ENCODE measurements at regions not wholly inside any gene's neighbourhood (a gene's known extent, or its start where the extent isn't known, plus 50 kb on each side); places are given as distances from the start of the nearest gene placed in this dataset.

- Histone ChIP-seq H3K9me3 (ENCODE audit: control insufficient read depth, insufficient read depth, low read depth, low read length) (no peaks in the 10 kb centered on the region), H3K4me3 (ENCODE audit: low read depth in 2 of 2, low read length in 2 of 2) (no peak overlapping the region), H3K27me3 (ENCODE audit: control insufficient read depth, insufficient read depth, low read length) (no peaks in the 10 kb centered on the region), H3K36me3 (ENCODE audit: control insufficient read depth, insufficient read depth, low read length) (no peaks in the 10 kb centered on the region), H3K4me1 (ENCODE audit: control insufficient read depth, insufficient read depth, low read length) (no peaks in the 10 kb centered on the region), H3K27ac (ENCODE audit: low read length) (no peak overlapping the region)
- ATAC-seq, result no peak
- ChIA-PET CTCF (no interaction called here), POLR2A (no interaction called here)
- in situ Hi-C loops (cut with HindIII; ENCODE audit: low pct_unique_long_range_greater_than_20kb, low sequenced_read_pairs) (no loop called here), intact Hi-C loops (cut with micrococcal nuclease; ENCODE audit: unreplicated experiment) (no loop called here)
- no peak for DNase-seq (ENCODE audit: low read depth, low spot score)
- TF ChIP-seq POLR2AphosphoS5 (IDR thresholded peaks at IDR 0.05; ENCODE audit: low read depth, low read length), result no peak
- TF ChIP-seq SIN3A (IDR thresholded peaks at IDR 0.05; ENCODE audit: borderline replicate concordance, insufficient read depth, low read depth, low read length), result no peak
- TF ChIP-seq REST (IDR thresholded peaks at IDR 0.05; ENCODE audit: insufficient read depth in 1 of 2, low read depth in 2 of 2, low read length in 1 of 2), result no peak
- no peak for TF ChIP-seq TCF7L2 (IDR thresholded peaks at IDR 0.05; ENCODE audit: low read depth, low read length)
- no peak for TF ChIP-seq CTCF (IDR thresholded peaks at IDR 0.05)
- no TSS peak for BruUV-seq (replicated peaks)
These were observed 216.3 kb upstream of the MTNR1B start for GRCh38 chr11:92753161-92753560.

DNA sequence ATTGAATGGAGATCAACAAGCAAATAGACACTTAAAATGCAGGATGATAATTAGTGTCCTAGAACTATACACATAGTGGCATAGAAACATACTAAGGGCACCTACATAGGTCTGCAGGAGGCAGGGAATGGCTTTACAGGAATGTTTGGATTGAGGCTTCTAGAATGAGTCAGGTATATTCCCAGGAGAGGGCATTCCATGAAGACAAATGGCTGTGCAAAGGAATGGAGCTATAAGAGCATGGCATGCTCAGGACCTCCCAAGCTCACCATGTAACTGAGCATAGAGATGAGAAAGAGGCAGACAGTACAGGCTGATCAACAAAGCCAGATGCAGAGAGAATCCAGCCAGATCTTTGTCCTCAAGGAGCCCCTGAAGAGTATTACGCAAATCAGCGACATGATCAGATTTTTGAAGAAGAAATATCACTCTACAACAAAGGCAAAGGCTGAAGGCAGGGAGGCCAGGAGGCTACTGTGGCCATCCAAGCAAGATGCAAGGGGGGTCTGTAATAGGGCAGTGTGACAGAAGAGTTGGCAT lies 211.1 kb upstream of the MTNR1B start:
- intact Hi-C loops (cut with micrococcal nuclease; ENCODE audit: unreplicated experiment), result no loop called here
- Histone ChIP-seq H3K27me3 (ENCODE audit: control insufficient read depth, insufficient read depth, low read length) (no peaks in the 10 kb centered on the region), H3K4me1 (ENCODE audit: control insufficient read depth, insufficient read depth, low read length) (no peaks in the 10 kb centered on the region), H3K27ac (ENCODE audit: low read length) (no peak overlapping the region), H3K36me3 (ENCODE audit: control insufficient read depth, insufficient read depth, low read length) (no peaks in the 10 kb centered on the region), H3K4me3 (ENCODE audit: low read depth in 2 of 2, low read length in 2 of 2) (no peak overlapping the region), H3K9me3 (ENCODE audit: control insufficient read depth, insufficient read depth, low read depth, low read length) (no peaks in the 10 kb centered on the region)
- POLR2A ChIA-PET, result no interaction called here
- no TSS peak for BruUV-seq (replicated peaks)
- in situ Hi-C loops (cut with HindIII; ENCODE audit: low pct_unique_long_range_greater_than_20kb, low sequenced_read_pairs), result no loop called here
- no peak for TF ChIP-seq CTCF (IDR thresholded peaks at IDR 0.05)
- no peak for TF ChIP-seq TCF7L2 (IDR thresholded peaks at IDR 0.05; ENCODE audit: low read depth, low read length)
- TF ChIP-seq REST (IDR thresholded peaks at IDR 0.05; ENCODE audit: insufficient read depth in 1 of 2, low read depth in 2 of 2, low read length in 1 of 2), result no peak
- no peak for TF ChIP-seq SIN3A (IDR thresholded peaks at IDR 0.05; ENCODE audit: borderline replicate concordance, insufficient read depth, low read depth, low read length)
- no peak for TF ChIP-seq POLR2AphosphoS5 (IDR thresholded peaks at IDR 0.05; ENCODE audit: low read depth, low read length)
- DNase-seq (ENCODE audit: low read depth, low spot score) (no peak), ATAC-seq (no peak)
- CTCF ChIA-PET, result no interaction called here

Measured in Panc1 (cell line).